Effector CD8-positive, alpha-beta T cell (primary cell): ENCODE measurements at regions not wholly inside any gene's neighbourhood (a gene's known extent, or its start where the extent isn't known, plus 50 kb on each side); places are given as distances from the start of the nearest gene placed in this dataset.

Source experiments
- DNase-seq: peaks from one replicate; lab custom pipeline; 2025; lab: John Stamatoyannopoulos, UW

- DNase-seq: no peak
These were observed 200.6 kb upstream of the PGRMC2 start for GRCh38 chr4:128488055-128488705.

- no peak for DNase-seq
These were observed 197.3 kb upstream of the PGRMC2 start for GRCh38 chr4:128484896-128485295.

- DNase-seq: no peak
These were observed 196.2 kb upstream of the PGRMC2 start for GRCh38 chr4:128483816-128484215.

GRCh38 chr4:128483041-128483440 is 195.4 kb upstream of the PGRMC2 start:
- DNase-seq: no peak

GRCh38 chr4:128481752-128482480 is 194.3 kb upstream of the PGRMC2 start:
- DNase-seq: no peak

- no peak for DNase-seq
These were observed 193.3 kb upstream of the PGRMC2 start for GRCh38 chr4:128480945-128481344.

- no peak for DNase-seq
These were observed 189.9 kb upstream of the PGRMC2 start for GRCh38 chr4:128477540-128477939.

GRCh38 chr4:128475597-128475996 is 188.0 kb upstream of the PGRMC2 start:
- no peak for DNase-seq

- no peak for DNase-seq
These were observed 184.0 kb upstream of the PGRMC2 start for GRCh38 chr4:128471576-128471975.

GRCh38 chr4:128470492-128471053 is 183.0 kb upstream of the PGRMC2 start:
- DNase-seq: no peak

GRCh38 chr4:128468123-128468989 is 180.7 kb upstream of the PGRMC2 start:
- DNase-seq: no peak

- DNase-seq: no peak
These were observed 177.9 kb upstream of the PGRMC2 start for GRCh38 chr4:128465523-128465922.

- DNase-seq: no peak
These were observed 175.4 kb upstream of the PGRMC2 start for GRCh38 chr4:128463006-128463405.

- no peak for DNase-seq
These were observed 174.6 kb upstream of the PGRMC2 start for GRCh38 chr4:128462103-128462783.

- no peak for DNase-seq
These were observed 173.9 kb upstream of the PGRMC2 start for GRCh38 chr4:128461291-128462102.

- DNase-seq: no peak
These were observed 171.9 kb upstream of the PGRMC2 start for GRCh38 chr4:128459547-128459946.

GRCh38 chr4:128458816-128459215 is 171.2 kb upstream of the PGRMC2 start:
- no peak for DNase-seq

- no peak for DNase-seq
These were observed 170.1 kb upstream of the PGRMC2 start for GRCh38 chr4:128457726-128458125.

- no peak for DNase-seq
These were observed 168.6 kb upstream of the PGRMC2 start for GRCh38 chr4:128456171-128456570.

GRCh38 chr4:128455480-128455879 is 167.9 kb upstream of the PGRMC2 start:
- no peak for DNase-seq

GRCh38 chr4:128454881-128455280 is 167.3 kb upstream of the PGRMC2 start:
- no peak for DNase-seq
